ENCODE measurements at regions not wholly inside any gene's neighbourhood (a gene's known extent, or its start where the extent isn't known, plus 50 kb on each side); places are given as distances from the start of the nearest gene placed in this dataset.

GRCh38 chr2:102967451-102967850 is 205.6 kb downstream of the TMEM182 start (continued):
- TF ChIP-seq, protein P1, sequence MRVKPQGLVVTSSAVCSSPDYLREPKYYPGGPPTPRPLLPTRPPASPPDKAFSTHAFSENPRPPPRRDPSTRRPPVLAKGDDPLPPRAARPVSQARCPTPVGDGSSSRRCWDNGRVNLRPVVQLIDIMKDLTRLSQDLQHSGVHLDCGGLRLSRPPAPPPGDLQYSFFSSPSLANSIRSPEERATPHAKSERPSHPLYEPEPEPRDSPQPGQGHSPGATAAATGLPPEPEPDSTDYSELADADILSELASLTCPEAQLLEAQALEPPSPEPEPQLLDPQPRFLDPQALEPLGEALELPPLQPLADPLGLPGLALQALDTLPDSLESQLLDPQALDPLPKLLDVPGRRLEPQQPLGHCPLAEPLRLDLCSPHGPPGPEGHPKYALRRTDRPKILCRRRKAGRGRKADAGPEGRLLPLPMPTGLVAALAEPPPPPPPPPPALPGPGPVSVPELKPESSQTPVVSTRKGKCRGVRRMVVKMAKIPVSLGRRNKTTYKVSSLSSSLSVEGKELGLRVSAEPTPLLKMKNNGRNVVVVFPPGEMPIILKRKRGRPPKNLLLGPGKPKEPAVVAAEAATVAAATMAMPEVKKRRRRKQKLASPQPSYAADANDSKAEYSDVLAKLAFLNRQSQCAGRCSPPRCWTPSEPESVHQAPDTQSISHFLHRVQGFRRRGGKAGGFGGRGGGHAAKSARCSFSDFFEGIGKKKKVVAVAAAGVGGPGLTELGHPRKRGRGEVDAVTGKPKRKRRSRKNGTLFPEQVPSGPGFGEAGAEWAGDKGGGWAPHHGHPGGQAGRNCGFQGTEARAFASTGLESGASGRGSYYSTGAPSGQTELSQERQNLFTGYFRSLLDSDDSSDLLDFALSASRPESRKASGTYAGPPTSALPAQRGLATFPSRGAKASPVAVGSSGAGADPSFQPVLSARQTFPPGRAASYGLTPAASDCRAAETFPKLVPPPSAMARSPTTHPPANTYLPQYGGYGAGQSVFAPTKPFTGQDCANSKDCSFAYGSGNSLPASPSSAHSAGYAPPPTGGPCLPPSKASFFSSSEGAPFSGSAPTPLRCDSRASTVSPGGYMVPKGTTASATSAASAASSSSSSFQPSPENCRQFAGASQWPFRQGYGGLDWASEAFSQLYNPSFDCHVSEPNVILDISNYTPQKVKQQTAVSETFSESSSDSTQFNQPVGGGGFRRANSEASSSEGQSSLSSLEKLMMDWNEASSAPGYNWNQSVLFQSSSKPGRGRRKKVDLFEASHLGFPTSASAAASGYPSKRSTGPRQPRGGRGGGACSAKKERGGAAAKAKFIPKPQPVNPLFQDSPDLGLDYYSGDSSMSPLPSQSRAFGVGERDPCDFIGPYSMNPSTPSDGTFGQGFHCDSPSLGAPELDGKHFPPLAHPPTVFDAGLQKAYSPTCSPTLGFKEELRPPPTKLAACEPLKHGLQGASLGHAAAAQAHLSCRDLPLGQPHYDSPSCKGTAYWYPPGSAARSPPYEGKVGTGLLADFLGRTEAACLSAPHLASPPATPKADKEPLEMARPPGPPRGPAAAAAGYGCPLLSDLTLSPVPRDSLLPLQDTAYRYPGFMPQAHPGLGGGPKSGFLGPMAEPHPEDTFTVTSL (CRISPR knock-in tag; IDR thresholded peaks at IDR 0.05; ENCODE audit: borderline replicate concordance): no peak
- TF ChIP-seq, protein P2, sequence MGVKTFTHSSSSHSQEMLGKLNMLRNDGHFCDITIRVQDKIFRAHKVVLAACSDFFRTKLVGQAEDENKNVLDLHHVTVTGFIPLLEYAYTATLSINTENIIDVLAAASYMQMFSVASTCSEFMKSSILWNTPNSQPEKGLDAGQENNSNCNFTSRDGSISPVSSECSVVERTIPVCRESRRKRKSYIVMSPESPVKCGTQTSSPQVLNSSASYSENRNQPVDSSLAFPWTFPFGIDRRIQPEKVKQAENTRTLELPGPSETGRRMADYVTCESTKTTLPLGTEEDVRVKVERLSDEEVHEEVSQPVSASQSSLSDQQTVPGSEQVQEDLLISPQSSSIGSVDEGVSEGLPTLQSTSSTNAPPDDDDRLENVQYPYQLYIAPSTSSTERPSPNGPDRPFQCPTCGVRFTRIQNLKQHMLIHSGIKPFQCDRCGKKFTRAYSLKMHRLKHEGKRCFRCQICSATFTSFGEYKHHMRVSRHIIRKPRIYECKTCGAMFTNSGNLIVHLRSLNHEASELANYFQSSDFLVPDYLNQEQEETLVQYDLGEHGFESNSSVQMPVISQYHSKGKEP (CRISPR knock-in tag; IDR thresholded peaks at IDR 0.05): no peak
- TF ChIP-seq BCL3 (CRISPR knock-in tag; IDR thresholded peaks at IDR 0.05): no peak
- no peak for TF ChIP-seq ZSCAN22 (CRISPR knock-in tag; IDR thresholded peaks at IDR 0.05)
- no peak for TF ChIP-seq TMF1 (CRISPR knock-in tag; IDR thresholded peaks at IDR 0.05; ENCODE audit: low read depth)
- no peak for TF ChIP-seq RAD21 (CRISPR knock-in tag; IDR thresholded peaks at IDR 0.05)
- TF ChIP-seq NCOR1 (IDR thresholded peaks at IDR 0.05; ENCODE audit: borderline replicate concordance, low read length): no peak
- TF ChIP-seq MXI1 (IDR thresholded peaks at IDR 0.05; ENCODE audit: borderline replicate concordance, low read depth, low read length): no peak
- no peak for TF ChIP-seq PRDM10 (CRISPR knock-in tag; IDR thresholded peaks at IDR 0.05; ENCODE audit: low read depth)
- no peak for TF ChIP-seq PTBP1 (IDR thresholded peaks at IDR 0.05; ENCODE audit: low read depth, low read length, poor library complexity, severe bottlenecking)
- TF ChIP-seq ETV6 (CRISPR knock-in tag; conservative IDR thresholded peaks at IDR 0.05): no peak
